ENCODE measurements at regions not wholly inside any gene's neighbourhood (a gene's known extent, or its start where the extent isn't known, plus 50 kb on each side); places are given as distances from the start of the nearest gene placed in this dataset.

- TF ChIP-seq CTCF (IDR thresholded peaks at IDR 0.05; ENCODE audit: borderline replicate concordance, insufficient read depth, low read depth, low read length) = no peak
- H3K4me3 ChIP-seq (ENCODE audit: low read depth, low read length) = no peak overlapping the region
These were observed 71.0 kb downstream of the AQP4 start for GRCh38 chr18:26794230-26795101.

GRCh38 chr18:26792661-26793060 is 72.8 kb downstream of the AQP4 start:
- TF ChIP-seq CTCF (IDR thresholded peaks at IDR 0.05; ENCODE audit: borderline replicate concordance, insufficient read depth, low read depth, low read length) = no peak
- H3K4me3 ChIP-seq (ENCODE audit: low read depth, low read length) = no peak overlapping the region

- no peak for TF ChIP-seq CTCF (IDR thresholded peaks at IDR 0.05; ENCODE audit: borderline replicate concordance, insufficient read depth, low read depth, low read length)
- H3K4me3 ChIP-seq (ENCODE audit: low read depth, low read length) = no peak overlapping the region
These were observed 73.8 kb downstream of the AQP4 start for GRCh38 chr18:26791676-26792075.

- no peak for TF ChIP-seq CTCF (IDR thresholded peaks at IDR 0.05; ENCODE audit: borderline replicate concordance, insufficient read depth, low read depth, low read length)
- no peak overlapping the region for H3K4me3 ChIP-seq (ENCODE audit: low read depth, low read length)
These were observed 80.9 kb downstream of the AQP4 start for GRCh38 chr18:26784599-26784998.

GRCh38 chr18:26783170-26783569 is 82.3 kb downstream of the AQP4 start:
- TF ChIP-seq CTCF (IDR thresholded peaks at IDR 0.05; ENCODE audit: borderline replicate concordance, insufficient read depth, low read depth, low read length) = no peak
- H3K4me3 ChIP-seq (ENCODE audit: low read depth, low read length) = no peak overlapping the region

- no peak for TF ChIP-seq CTCF (IDR thresholded peaks at IDR 0.05; ENCODE audit: borderline replicate concordance, insufficient read depth, low read depth, low read length)
- H3K4me3 ChIP-seq (ENCODE audit: low read depth, low read length) = no peak overlapping the region
These were observed 84.8 kb downstream of the AQP4 start for GRCh38 chr18:26780520-26781325.

Data from GM12875 (cell line).